A673 (cell line): ENCODE measurements at regions not wholly inside any gene's neighbourhood (a gene's known extent, or its start where the extent isn't known, plus 50 kb on each side); places are given as distances from the start of the nearest gene placed in this dataset.

Source experiments
- EZH2 ChIP-seq: fragments of 200-600 bp; sonication (generic); IDR thresholded peaks from 2 replicates; pipeline ENCODE4 v1.6.1; 2017; ENCODE audit warnings: borderline replicate concordance, low read depth, mild to moderate bottlenecking, mixed read lengths, antibody characterized with exemption, low read length; ENCODE audit not compliant: poor library complexity, severe bottlenecking
- TF ChIP-seq, protein P1 (sequence below): fragments of 300-800, 200-600 bp; sonication (generic); conservative IDR thresholded peaks from 2 replicates; pipeline ENCODE4 v1.5.1; 2017; ENCODE audit warnings: low read depth, mild to moderate bottlenecking, antibody characterized with exemption, low read length, moderate library complexity, mixed read lengths

GRCh38 chr17:77356109-77356689, 215.4 kb downstream of the SEC14L1 start:
- TF ChIP-seq, protein P1, sequence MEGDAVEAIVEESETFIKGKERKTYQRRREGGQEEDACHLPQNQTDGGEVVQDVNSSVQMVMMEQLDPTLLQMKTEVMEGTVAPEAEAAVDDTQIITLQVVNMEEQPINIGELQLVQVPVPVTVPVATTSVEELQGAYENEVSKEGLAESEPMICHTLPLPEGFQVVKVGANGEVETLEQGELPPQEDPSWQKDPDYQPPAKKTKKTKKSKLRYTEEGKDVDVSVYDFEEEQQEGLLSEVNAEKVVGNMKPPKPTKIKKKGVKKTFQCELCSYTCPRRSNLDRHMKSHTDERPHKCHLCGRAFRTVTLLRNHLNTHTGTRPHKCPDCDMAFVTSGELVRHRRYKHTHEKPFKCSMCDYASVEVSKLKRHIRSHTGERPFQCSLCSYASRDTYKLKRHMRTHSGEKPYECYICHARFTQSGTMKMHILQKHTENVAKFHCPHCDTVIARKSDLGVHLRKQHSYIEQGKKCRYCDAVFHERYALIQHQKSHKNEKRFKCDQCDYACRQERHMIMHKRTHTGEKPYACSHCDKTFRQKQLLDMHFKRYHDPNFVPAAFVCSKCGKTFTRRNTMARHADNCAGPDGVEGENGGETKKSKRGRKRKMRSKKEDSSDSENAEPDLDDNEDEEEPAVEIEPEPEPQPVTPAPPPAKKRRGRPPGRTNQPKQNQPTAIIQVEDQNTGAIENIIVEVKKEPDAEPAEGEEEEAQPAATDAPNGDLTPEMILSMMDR = no peak
- no peak for TF ChIP-seq EZH2
